H1 (cell line): ENCODE measurements at regions not wholly inside any gene's neighbourhood (a gene's known extent, or its start where the extent isn't known, plus 50 kb on each side); places are given as distances from the start of the nearest gene placed in this dataset.
A peak's percentile ranks its signal among the peaks of the same experiment; 100 is the strongest.

Source experiments
- CTCF ChIA-PET: fragments of 300-600 bp; sonication (Branson Sonifier 250); formaldehyde crosslinking; loops from one replicate; lab custom pipeline; 2021; ENCODE audit not compliant: partially characterized antibody; lab: Charles Lee
- POLR2A ChIA-PET: fragments of 300-600 bp; sonication (Branson Sonifier 250); formaldehyde crosslinking; loops from one replicate; lab custom pipeline; 2021; ENCODE audit warnings: inconsistent platforms; ENCODE audit not compliant: partially characterized antibody; lab: Charles Lee
- DNase-seq, 2 experiments: peaks; one replicate each; pipeline versions ENCODE4 v3.0.0 to v3.0.0-alpha.2; 2010 to 2022; ENCODE audit warnings: low spot score in 2 of 2, low read depth in 1 of 2, mixed read lengths in 1 of 2
- FAIRE-seq: peaks from 2 replicates; lab custom pipeline; 2011; peaks lifted over from hg19 to GRCh38; lab: Jason Lieb, UNC
- H2AFZ ChIP-seq: 2 replicates; pipeline ENCODE4 v1.8.1; 2012; ENCODE audit warnings: low read length, inconsistent platforms
- H2AK5ac ChIP-seq: 2 replicates; pipeline ENCODE4 v1.6.1; 2013; ENCODE audit warnings: low read depth, low read length
- H2BK120ac ChIP-seq: replicated peaks from 2 replicates; pipeline ENCODE3; 2013; ENCODE audit warnings: low read depth, low read length, inconsistent platforms
- H2BK12ac ChIP-seq: 2 replicates; pipeline ENCODE4 v1.6.1; 2013; ENCODE audit warnings: low read depth, low read length
- H2BK15ac ChIP-seq: 2 replicates; pipeline ENCODE4 v1.6.1; 2013; ENCODE audit warnings: low read length
- H2BK20ac ChIP-seq: 2 replicates; pipeline ENCODE4 v1.6.1; 2013; ENCODE audit warnings: low read length
- H2BK5ac ChIP-seq: 2 replicates; pipeline ENCODE4 v1.6.1; 2013; ENCODE audit warnings: low read depth, low read length
- H3K14ac ChIP-seq: 2 replicates; pipeline ENCODE4 v1.6.1; 2013; ENCODE audit warnings: inconsistent platforms; ENCODE audit not compliant: insufficient read length
- H3K18ac ChIP-seq: 2 replicates; pipeline ENCODE4 v1.6.1; 2013; ENCODE audit warnings: low read length; ENCODE audit errors: extremely low read depth
- H3K23ac ChIP-seq: 2 replicates; pipeline ENCODE4 v1.6.1; 2013; ENCODE audit warnings: inconsistent platforms; ENCODE audit not compliant: insufficient read length
- H3K23me2 ChIP-seq: 2 replicates; pipeline ENCODE4 v1.6.1; 2013; ENCODE audit warnings: low read depth, low read length
- H3K27ac ChIP-seq: 2 replicates; pipeline ENCODE4 v1.6.1; 2011; ENCODE audit warnings: low read depth, low read length, inconsistent platforms
- H3K27me3 ChIP-seq, 4 experiments: replicated peaks in 1 of 4; 1 replicate in 1 of 4; 2 replicates in 3 of 4; pipeline versions ENCODE4 v1.6.1 to v1.8.1; 2011 to 2013; ENCODE audit warnings: low read length in 3 of 4, mild to moderate bottlenecking in 3 of 4, inconsistent platforms in 2 of 4, mixed read lengths in 2 of 4, moderate library complexity in 1 of 4; ENCODE audit not compliant: control insufficient read depth in 3 of 4, insufficient read depth in 3 of 4; ENCODE audit errors: extremely low read depth in 1 of 4
- H3K36me3 ChIP-seq, 4 experiments: 2 replicates each; pipeline versions ENCODE4 v1.6.1 to v1.8.1; 2011 to 2013; ENCODE audit warnings: mild to moderate bottlenecking in 4 of 4, low read length in 3 of 4, moderate library complexity in 2 of 4, control low read depth in 1 of 4, inconsistent platforms in 1 of 4; ENCODE audit not compliant: insufficient read depth in 4 of 4, control insufficient read depth in 2 of 4
- H3K4ac ChIP-seq: replicated peaks from 2 replicates; pipeline ENCODE3; 2013; ENCODE audit warnings: low read length, low read depth, mixed read lengths, inconsistent platforms; ENCODE audit not compliant: insufficient read length
- H3K4me1 ChIP-seq, 4 experiments: replicated peaks in 1 of 4; 1 replicate in 1 of 4; 2 replicates in 3 of 4; pipeline versions ENCODE4 v1.6.1 to v1.8.1; 2011 to 2013; ENCODE audit warnings: low read length in 3 of 4, inconsistent platforms in 2 of 4, mixed read lengths in 1 of 4; ENCODE audit not compliant: insufficient read depth in 4 of 4, control insufficient read depth in 3 of 4
- H3K4me2 ChIP-seq, 2 experiments: 2 replicates each; pipeline versions ENCODE4 v1.6.1 to v1.8.1; 2011 to 2013; ENCODE audit warnings: low read depth in 2 of 2, low read length in 2 of 2, control low read depth in 1 of 2, inconsistent platforms in 1 of 2, mild to moderate bottlenecking in 1 of 2; ENCODE audit not compliant: insufficient read depth in 1 of 2
- H3K4me3 ChIP-seq, 4 experiments: fragments of 200-600, 300-600 bp in 1 of 4; sonication (generic), shearing (Covaris generic), sonication (Bioruptor Twin) in 1 of 4; 2 replicates each; pipeline versions ENCODE4 v1.5.1 to v1.8.1; 2011 to 2016; ENCODE audit warnings: low read length in 4 of 4, low read depth in 3 of 4, control low read depth in 2 of 4, inconsistent platforms in 2 of 4, mild to moderate bottlenecking in 2 of 4, mixed read lengths in 1 of 4, moderate library complexity in 1 of 4; ENCODE audit not compliant: insufficient read depth in 2 of 4; ENCODE audit errors: extremely low read depth in 1 of 4
- H3K56ac ChIP-seq: replicated peaks from 2 replicates; pipeline ENCODE3; 2013; ENCODE audit warnings: low read depth, mild to moderate bottlenecking, mixed read lengths, low read length, inconsistent platforms; ENCODE audit not compliant: insufficient read length
- H3K79me1 ChIP-seq: 2 replicates; pipeline ENCODE4 v1.6.1; 2013; ENCODE audit warnings: low read depth, low read length, control low read depth
- H3K79me2 ChIP-seq, 2 experiments: 2 replicates each; pipeline versions ENCODE4 v1.6.1 to v1.8.1; 2012 to 2013; ENCODE audit warnings: low read length in 2 of 2, mild to moderate bottlenecking in 2 of 2, inconsistent platforms in 1 of 2; ENCODE audit not compliant: insufficient read depth in 2 of 2, control insufficient read depth in 1 of 2
- H3K9ac ChIP-seq, 4 experiments: replicated peaks in 1 of 4; 1 replicate in 1 of 4; 2 replicates in 3 of 4; pipeline versions ENCODE4 v1.6.1 to v1.8.1; 2011 to 2013; ENCODE audit warnings: low read depth in 3 of 4, low read length in 3 of 4, control low read depth in 2 of 4, mild to moderate bottlenecking in 2 of 4, moderate library complexity in 2 of 4, inconsistent platforms in 1 of 4; ENCODE audit errors: extremely low read depth in 1 of 4
- H3K9me3 ChIP-seq, 2 experiments: 2 replicates each; pipeline versions ENCODE4 v1.6.1 to v1.8.1; 2012 to 2013; ENCODE audit warnings: mild to moderate bottlenecking in 2 of 2, moderate library complexity in 2 of 2, control low read depth in 1 of 2, inconsistent platforms in 1 of 2, low read depth in 1 of 2, low read length in 1 of 2, mixed read lengths in 1 of 2; ENCODE audit not compliant: insufficient read depth in 2 of 2
- H4K20me1 ChIP-seq, 2 experiments: replicated peaks in 1 of 2; 2 replicates each; pipeline versions ENCODE3 to v1.8.1; 2011 to 2013; ENCODE audit warnings: inconsistent platforms in 2 of 2, low read length in 2 of 2, mild to moderate bottlenecking in 1 of 2; ENCODE audit not compliant: insufficient read depth in 2 of 2, control insufficient read depth in 1 of 2
- H4K5ac ChIP-seq: 2 replicates; pipeline ENCODE4 v1.6.1; 2013; ENCODE audit warnings: low read length, low read depth, mixed read lengths, inconsistent platforms; ENCODE audit not compliant: insufficient read length
- H4K8ac ChIP-seq: 2 replicates; pipeline ENCODE4 v1.8.0; 2013; ENCODE audit warnings: mild to moderate bottlenecking, moderate library complexity, low read length, inconsistent platforms; ENCODE audit not compliant: insufficient read depth; ENCODE audit errors: extremely low read depth
- H4K91ac ChIP-seq: replicated peaks from 2 replicates; pipeline ENCODE3; 2013; ENCODE audit warnings: low read length, mixed read lengths, inconsistent platforms; ENCODE audit not compliant: insufficient read length
- CTBP2 ChIP-seq: IDR thresholded peaks from 2 replicates; pipeline ENCODE4 v1.7.0; 2011; ENCODE audit warnings: borderline replicate concordance, mild to moderate bottlenecking, moderate library complexity, mixed read lengths, low read length; ENCODE audit not compliant: insufficient read depth, insufficient read length
- HDAC2 ChIP-seq, 2 experiments: fragments of 300-600 bp in 1 of 2; sonication (generic) in 1 of 2; IDR thresholded peaks; 2 replicates each; pipeline ENCODE4 v1.6.1; 2011 to 2012; ENCODE audit warnings: low read depth in 2 of 2, low read length in 2 of 2, mild to moderate bottlenecking in 2 of 2, moderate library complexity in 2 of 2, borderline replicate concordance in 1 of 2, inconsistent platforms in 1 of 2
- KDM1A ChIP-seq: fragments of 200-600, 300-600 bp; sonication (generic); IDR thresholded peaks from 2 replicates; pipeline ENCODE4 v1.7.1; 2016; ENCODE audit warnings: mild to moderate bottlenecking, low read length, borderline replicate concordance
- PHF8 ChIP-seq: fragments of 200-600 bp; sonication (generic); conservative IDR thresholded peaks from 2 replicates; pipeline ENCODE4 v1.7.1; 2012; ENCODE audit warnings: low read depth, mild to moderate bottlenecking, inconsistent platforms, low read length, moderate library complexity
- RFX5 ChIP-seq: IDR thresholded peaks from 2 replicates; pipeline ENCODE4 v1.6.1; 2011; ENCODE audit warnings: low read depth, low read length, improper control_type of control experiment, borderline replicate concordance
- SIN3A ChIP-seq, 2 experiments: IDR thresholded peaks in 1 of 2; conservative IDR thresholded peaks in 1 of 2; 2 replicates each; pipeline ENCODE4 v1.6.1; 2011 to 2012; ENCODE audit warnings: low read length in 2 of 2, improper control_type of control experiment in 1 of 2, low read depth in 1 of 2, mild to moderate bottlenecking in 1 of 2
- TAF7 ChIP-seq: optimal IDR thresholded peaks from 2 replicates; pipeline ENCODE3; 2011; ENCODE audit warnings: low read depth, mild to moderate bottlenecking, inconsistent platforms, low read length, moderate library complexity, borderline replicate concordance
- TEAD4 ChIP-seq: IDR thresholded peaks from 2 replicates; pipeline ENCODE4 v1.6.1; 2012; ENCODE audit warnings: low read depth, low read length, inconsistent platforms, mixed read lengths
- YY1 ChIP-seq: IDR thresholded peaks from 2 replicates; pipeline ENCODE4 v1.6.1; 2011; ENCODE audit warnings: low read depth, mild to moderate bottlenecking, low read length
- WGBS, 2 experiments: shearing (Covaris generic) in 1 of 2; methylation state at CpG; one replicate each; pipeline versions ENCODE4 v1.1.6 to v1.1.7; 2013 to 2015; ENCODE audit warnings: low lambda C conversion rate in 2 of 2, mixed read lengths in 2 of 2, inconsistent platforms in 1 of 2, low coverage in 1 of 2, missing lambda C conversion rate in 1 of 2; ENCODE audit not compliant: insufficient replicate concordance in 2 of 2, insufficient coverage in 1 of 2, insufficient read length in 1 of 2; ENCODE audit errors: extremely low coverage in 1 of 2, missing lambda C conversion rate in 1 of 2; 5-methylcytosine and 5-hydroxymethylcytosine counted together

DNA sequence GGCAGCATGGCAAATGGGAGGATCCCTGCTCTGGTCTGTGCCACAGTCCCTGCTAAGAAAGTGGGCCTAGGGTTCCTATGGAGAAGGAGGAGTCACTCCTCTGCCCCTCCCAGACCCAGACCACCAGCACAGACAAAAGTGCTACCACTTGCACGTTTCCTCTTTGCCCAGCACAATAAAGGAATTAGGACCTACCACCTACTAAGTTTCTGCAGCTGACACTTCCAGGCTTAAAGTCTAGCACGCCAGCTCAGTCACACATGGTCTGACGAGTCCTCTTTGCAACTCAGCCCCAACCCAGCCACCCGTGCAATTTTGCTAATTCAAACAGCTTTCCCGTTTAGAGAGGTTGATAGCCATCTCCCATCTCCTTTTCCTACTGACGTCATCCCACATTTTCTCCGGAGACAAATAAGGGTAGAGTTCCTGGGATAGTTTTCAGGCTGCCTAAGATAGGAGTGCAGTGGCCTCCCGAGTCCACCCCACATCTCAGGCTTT lies 66.2 kb upstream of the PTGR2 start:
- Histone ChIP-seq H3K56ac (no peak overlapping the region), H2AFZ (no peak overlapping the region), H3K14ac (no peak overlapping the region), H3K23me2 (peaks cover 17% of the 10 kb centered on the region), H3K9me3 (no peaks in the 10 kb centered on the region), H3K4ac (no peak overlapping the region), H3K23ac (no peak overlapping the region), H2BK12ac (peak overlapping the region; percentile 81; the same call in 1 of the 2 replicates), H2BK120ac (no peak overlapping the region), H3K4me2 (peak overlapping the region; percentile 92 to 97), H4K91ac (no peak overlapping the region), H3K4me3 (peak overlapping the region; percentile 42 to 75 (median 71); a peak in 7 of 8 replicates), H3K27me3 (peaks cover 20 to 80% (median 62%) of the 10 kb centered on the region in 4 experiments), H2BK5ac (no peak overlapping the region), H2BK20ac (no peak overlapping the region), H3K9ac (peak overlapping the region in 2 of 4 experiments; percentile 31 to 34; a peak in 2 of 7 replicates), H3K27ac (no peak overlapping the region), H3K4me1 (peaks cover 7 to 21% (median 13%) of the 10 kb centered on the region in 4 experiments; a peak in 6 of 7 replicates), H4K20me1 (peaks cover 6 to 14% of the 10 kb centered on the region in 2 experiments)
- ChIA-PET POLR2A (interaction anchor here (0.6 to 4.9 kb wide), 10 partner anchors 10 to 156 kb away, joined by 3 to 42 read pairs (median 3); partner anchors contain the start of gene ZNF410), CTCF (interaction anchor here (0.7 to 4.3 kb wide), 12 partner anchors 8 to 56 kb away, joined by 3 to 18 read pairs (median 6); no protein-coding TSS in a partner anchor)
- FAIRE-seq, result no peak
- no peak for TF ChIP-seq TEAD4
- TF ChIP-seq PHF8, result no peak
- no peak for TF ChIP-seq YY1
- no peak for TF ChIP-seq KDM1A
- no peak for TF ChIP-seq CTBP2
- TF ChIP-seq TAF7, result no peak
- 0 out of 4 replicates have a peak, but pooled peaks of 1 of the 2 experiments have one; percentile 22 for TF ChIP-seq SIN3A (conservative IDR thresholded peaks at IDR 0.05 in 1 of 2, IDR thresholded peaks at IDR 0.05 in 1 of 2; ENCODE audit: low read depth in 1 of 2, low read length in 2 of 2)
- TF ChIP-seq RFX5, result no peak
- TF ChIP-seq HDAC2 (IDR thresholded peaks at IDR 0.05; ENCODE audit: borderline replicate concordance in 1 of 2, low read depth in 2 of 2, low read length in 2 of 2), result no peak
- TF ChIP-seq, all 59 proteins: peak for 1
- Histone ChIP-seq H3K18ac (no peak overlapping the region), H2AK5ac (no peak overlapping the region), H4K5ac (no peak overlapping the region), H3K36me3 (no peaks in the 10 kb centered on the region), H4K8ac (no peak overlapping the region), H2BK15ac (no peak overlapping the region), H3K79me2 (no peaks in the 10 kb centered on the region), H3K79me1 (no peaks in the 10 kb centered on the region)
- DNase-seq, result no peak
- WGBS, 2 experiments, result 10% methylated on average over 8 of the region's 8 CpGs; no CpG with 5 or more reads in 1 of the 2 experiments
